GM19372 (cell line): ENCODE measurements at regions not wholly inside any gene's neighbourhood (a gene's known extent, or its start where the extent isn't known, plus 50 kb on each side); places are given as distances from the start of the nearest gene placed in this dataset.

Source experiments
- ATAC-seq: cut with Tn5 transposase; IDR thresholded peaks from one replicate; pipeline ENCODE4 v1.9.1; 2021; ENCODE audit warnings: mild to moderate bottlenecking, low read depth, moderate library complexity; ENCODE audit not compliant: unreplicated experiment

DNA sequence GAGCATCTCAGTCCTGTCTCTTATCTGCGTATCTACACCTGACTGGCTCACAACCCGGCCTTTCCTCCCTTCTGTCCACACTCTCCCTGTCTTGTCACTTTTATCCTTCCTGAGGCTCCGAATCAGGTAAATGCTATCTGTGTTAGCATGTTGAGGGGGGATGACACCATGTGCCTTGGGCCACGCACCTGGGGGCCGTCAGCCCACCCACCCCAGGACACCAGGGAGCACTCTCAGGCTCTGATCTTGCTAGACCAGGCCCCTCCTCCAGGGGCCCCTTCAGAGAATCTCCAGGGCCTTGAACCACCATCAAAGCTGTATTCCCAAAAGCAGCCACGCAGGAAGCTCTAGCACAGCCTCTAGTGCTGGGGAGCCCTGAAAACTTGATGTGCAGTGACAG is 278.7 kb upstream of the SHH start:
- ATAC-seq: no peak

DNA sequence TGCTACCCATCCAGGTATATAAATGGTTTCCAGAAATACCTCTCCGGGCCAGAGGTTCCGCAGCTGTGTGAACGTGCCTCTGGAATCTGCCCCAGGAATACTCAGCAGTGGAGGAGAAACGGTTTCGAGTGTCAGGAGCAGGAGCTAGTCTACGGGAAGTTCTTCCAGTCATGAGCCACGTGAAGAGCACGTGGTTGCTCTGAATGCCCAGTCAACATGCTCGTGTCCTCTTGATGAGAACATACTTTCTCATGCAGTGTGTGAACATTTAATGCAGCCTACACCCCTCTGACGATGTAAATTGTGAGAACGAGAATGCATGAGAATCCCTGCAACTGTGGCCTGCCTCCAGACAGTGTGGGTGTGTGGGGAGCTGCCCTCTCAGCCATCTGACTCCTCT is 277.0 kb upstream of the SHH start:
- no peak for ATAC-seq

DNA sequence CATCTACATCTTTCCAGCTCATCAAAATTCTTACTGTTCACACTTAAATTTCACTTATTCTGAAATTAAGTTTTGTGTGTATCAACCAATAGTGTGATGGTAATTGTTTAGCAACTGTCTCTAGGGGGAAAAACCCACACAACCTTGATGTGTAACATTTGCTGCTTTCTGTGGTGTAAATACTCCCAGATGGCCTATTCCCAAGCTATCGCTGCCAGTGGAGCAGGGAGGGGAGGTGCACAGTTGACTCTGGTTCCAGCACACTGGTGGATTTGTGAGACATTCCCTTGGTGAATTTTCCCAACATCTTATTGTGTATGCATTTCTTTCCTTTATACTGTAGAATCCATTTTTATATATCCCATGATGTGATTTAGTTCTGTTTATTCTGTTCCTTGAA is 275.9 kb upstream of the SHH start:
- ATAC-seq: no peak

DNA sequence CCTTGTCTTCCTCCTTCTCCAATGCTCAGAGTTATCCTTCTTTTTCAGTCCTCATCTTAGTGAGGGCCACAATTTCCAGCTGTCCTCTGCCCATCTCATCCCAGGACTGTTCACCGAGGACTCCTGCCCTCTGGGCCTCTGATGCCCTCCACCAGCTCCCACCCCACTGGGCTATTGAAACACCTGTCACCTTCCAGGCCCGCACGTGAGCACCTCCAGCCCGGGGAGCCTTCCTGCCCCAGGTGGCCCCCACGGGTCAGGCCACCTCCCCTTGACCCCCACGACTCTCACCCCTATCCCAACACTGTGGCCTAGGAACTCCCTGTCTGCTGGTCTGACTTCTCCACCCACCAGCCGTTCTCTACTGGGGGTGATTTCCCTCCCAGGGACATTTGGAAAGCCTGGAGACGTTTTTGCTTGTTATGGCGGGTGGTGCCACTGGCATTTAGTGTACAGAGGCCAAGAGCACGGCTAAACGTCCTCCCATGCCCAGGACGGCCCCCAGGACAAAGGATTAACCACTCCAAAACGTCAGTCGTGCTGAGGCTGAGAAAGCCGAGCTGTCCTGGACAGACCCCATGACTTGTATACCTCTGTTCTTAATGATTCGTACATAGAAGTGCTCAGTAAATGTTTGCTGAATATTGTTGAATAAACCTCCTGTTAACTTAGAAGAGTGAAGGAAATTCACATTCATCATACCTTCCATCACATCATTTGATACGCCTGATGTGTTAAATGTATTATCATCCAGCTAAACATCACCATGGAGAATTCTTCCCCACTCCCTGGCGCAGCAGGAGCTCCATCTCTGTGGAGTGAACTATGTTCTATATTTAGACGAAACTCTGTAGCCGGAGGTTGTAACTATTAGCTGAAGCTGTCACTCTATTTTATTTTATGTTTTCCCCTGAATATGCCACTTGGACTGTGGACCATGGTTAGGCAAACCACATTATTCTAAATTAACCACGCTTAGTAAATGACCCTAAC is 270.1 kb upstream of the SHH start:
- ATAC-seq: no peak

DNA sequence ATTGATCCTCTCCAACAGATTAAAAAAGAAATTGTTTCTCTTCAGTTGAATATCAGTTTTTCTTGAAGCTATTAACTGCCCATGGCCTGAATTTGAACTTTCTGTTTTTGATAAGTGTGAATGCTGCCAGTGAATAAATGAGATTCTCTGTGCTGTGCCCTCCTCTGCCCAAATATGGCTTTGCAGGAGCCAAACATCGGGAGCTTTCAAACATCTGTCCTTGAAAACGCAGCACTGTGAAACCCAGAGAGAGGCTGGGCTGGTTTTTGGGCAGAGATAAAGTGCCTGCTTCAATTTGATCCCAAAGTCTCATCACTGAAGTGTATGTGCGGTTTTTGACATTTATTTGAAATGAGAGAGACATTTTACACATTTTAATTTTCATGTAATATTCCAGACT is 268.3 kb upstream of the SHH start:
- ATAC-seq: no peak

DNA sequence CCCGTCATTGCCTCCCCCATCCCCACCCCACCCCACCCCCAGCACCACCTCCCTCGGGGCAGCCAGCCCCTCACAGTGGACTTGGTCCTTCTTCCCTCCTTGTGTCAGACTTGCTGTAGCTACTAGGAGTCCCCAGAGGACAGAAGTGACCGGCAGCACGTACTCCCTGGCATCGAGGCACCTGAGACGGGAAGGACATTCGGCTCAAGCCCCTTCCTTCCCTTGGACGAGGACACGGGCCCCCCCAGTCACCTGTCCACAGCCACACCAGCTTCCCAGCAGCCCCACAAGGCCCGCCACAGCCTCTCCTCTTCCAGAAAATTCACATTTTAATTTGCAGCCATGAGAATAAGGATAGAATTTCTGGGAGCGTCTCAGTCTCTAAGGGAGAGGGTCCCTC is 267.8 kb upstream of the SHH start:
- ATAC-seq: no peak

DNA sequence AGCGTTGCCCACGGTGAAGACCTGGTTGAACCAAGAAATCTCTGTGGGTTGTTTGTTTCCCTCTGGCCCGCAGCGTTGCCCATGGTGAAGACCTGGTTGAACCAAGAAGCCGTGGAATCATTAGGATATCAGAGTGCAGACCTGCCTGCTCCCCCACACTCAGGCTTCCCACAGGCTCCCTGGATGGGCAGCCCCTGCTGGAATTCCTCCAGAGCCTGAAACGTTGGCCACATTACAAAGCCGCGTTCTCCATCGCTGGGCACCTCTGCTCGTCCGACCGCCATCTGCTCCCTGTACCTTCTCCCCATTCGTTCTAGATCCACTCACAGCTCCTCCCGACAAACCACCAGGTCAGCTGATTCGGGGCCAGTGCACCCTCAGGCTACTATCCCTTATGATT is 266.9 kb upstream of the SHH start:
- ATAC-seq: no peak

DNA sequence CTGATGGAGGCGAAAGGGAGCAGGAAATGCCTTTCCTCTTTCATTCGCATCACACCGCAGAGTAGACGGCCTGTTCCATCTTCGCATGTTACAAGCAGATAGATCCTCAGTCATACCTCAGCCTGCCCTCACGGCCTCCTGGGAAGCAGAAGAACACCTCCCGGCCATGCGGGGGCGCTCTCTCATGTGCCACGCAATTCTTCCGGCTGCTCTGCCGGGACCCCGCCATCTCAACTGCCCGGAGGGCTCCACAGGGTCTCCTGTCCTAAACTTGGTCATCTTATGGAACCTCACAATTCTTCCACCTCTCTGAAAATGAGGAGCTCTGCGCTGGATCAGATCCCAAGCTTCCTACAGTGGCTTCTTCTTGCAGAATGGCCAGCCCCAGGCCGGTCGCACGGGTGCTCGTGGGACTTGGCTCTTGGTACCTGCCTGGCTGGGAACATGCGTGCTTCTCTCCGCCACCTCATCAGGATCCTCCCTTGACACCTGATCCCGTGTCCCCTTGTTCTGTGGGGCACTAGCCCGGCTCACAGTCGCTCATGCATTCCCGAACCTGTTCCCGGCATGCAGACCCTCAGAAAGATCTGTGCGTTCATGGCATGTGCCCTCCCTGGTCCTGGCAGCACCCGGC is 262.8 kb upstream of the SHH start:
- ATAC-seq: no peak

DNA sequence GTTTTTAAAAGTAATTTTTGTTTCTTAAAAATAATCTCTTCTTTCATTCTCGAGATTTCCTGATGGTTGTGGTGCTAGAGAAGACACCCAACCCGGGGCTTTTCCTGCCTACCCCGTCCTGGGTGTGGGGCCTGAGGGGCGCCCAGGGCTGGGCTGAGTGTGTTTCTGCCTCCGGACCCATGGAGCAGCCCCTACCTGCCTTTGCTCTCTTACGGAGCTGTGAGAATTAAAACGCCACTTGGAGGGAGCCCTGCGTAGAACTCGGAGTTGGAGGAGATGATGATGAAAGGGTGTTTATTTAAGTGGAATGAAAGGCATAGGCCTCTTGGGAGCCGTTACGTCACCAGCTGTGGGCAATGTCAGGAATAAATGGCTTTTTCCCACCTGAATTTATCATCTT is 261.8 kb upstream of the SHH start:
- ATAC-seq: no peak

DNA sequence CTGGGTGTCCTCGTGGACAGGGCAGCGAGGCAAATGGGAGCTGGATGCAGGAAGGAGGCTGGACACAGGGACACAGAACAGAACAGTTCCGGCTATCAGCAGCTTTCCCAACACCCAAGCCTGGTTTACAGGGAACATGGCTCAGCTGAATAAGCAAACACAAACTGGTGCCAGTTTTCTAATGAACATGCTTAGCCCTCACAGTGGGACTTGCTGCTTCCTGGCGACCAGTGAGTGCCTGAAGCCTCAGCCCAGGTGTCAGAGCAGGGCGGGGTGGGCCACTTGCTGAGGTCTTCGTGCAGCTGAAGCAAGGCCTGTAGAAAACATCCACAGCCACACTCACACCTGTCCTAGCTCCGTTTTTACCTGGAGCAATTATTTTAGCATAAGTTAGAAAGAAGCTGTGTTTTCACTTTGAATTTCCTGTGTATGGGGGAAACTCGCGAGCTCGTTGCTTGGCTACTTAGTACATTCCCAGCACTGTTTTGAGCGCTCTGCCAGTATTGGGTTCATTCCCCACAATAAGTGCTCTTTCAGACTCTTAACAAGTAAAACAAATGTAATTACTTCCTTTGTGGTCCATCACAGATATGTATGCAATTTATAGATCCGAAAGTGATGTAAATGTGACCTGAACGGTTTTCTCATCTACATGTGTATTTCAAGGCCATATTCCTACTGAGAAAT is 261.2 kb upstream of the SHH start:
- ATAC-seq: no peak

DNA sequence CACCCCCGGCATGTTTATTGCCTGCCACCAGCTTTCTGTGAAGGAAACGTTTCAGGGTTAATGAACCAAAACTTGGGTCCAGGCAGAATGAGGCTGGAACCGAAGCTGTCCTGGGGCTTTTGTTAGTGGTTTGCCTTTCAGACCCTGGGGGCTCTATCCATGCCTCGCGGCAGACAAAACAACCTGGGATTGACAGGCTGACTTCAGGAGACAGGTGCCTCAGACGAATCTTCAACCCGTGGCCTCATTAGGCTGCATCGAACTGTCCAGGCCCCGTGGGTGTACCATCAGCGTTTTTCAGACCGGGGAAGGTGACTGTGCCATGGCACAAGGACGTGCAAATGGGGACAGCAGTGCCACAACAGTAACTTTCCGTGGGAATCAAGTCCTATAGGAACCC is 259.3 kb upstream of the SHH start:
- ATAC-seq: no peak

DNA sequence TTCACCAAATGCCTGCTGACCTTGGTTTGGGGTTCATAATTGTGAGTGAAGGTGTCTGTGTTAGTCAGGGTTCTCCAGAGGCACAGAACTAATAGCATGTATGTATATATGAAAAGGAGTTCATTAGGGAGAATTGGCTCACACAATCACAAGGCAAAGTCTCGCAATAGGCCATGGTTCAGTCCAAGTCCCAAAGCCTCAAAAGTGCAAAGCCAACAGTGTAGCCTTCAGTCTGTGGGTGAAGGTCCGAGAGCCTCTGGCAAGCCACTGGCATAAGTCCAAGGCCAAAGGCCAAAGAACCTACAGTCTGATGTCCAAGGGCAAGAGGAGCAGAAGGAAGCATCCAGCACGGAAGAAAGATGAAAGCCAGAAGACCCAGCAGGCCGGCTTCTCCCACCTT is 257.6 kb upstream of the SHH start:
- no peak for ATAC-seq

DNA sequence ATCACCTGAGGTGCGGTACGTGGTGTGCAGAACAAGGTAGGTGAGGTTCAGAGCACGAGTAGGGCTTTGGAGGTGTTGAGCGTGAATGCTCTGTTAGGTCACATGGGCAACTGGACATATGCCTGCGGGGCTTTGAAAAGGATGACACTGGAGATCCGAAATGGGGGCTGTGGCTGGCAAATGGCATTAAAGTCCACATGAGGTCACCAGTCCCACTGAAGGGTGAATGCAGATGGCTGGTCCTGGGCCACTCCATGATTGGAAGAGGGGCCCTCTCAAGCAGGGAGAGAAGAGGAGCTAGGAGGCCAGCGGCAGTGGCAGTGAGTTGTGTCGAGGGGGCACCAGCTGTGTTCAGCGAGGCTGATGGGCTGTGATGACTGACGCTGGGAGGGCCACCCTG is 254.9 kb upstream of the SHH start:
- no peak for ATAC-seq

DNA sequence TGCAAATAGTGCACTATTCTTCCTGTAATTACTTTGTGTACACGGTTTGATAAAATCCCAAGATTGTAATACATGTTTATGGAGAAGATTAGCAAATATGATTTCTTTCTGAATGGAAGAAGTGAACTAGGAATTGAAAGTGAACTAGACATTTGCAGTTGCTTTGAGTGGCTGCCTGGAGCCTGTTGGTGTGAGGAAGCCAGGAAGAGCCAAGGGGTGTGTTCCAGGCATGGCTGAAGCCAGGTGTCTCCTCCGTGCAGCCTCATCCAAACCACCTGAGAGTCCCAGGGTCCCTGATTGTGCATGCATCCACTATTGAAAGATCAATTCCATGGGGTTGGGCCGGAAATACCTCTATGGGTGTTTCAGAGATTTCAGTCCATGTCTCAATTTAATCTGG is 253.1 kb upstream of the SHH start:
- no peak for ATAC-seq

DNA sequence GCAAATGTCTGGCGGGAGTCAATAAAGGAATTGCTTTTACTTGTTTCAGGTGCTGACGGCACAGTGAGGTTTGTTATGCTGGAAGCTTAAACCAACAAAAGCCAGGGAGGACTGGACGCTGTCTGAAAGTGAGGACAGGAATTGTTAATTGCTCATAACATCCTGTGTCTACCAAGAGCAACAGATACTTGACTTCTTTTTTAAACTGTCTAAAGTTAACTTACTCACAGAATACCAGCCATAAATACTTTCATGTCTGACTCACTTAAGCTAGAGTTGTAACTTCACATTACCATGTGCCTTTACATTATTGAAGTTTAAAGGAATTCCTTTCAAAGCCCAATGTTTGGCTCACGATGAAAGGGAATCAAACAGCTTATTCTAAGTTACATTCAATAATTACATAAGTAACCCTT is 252.7 kb upstream of the SHH start:
- ATAC-seq: no peak

DNA sequence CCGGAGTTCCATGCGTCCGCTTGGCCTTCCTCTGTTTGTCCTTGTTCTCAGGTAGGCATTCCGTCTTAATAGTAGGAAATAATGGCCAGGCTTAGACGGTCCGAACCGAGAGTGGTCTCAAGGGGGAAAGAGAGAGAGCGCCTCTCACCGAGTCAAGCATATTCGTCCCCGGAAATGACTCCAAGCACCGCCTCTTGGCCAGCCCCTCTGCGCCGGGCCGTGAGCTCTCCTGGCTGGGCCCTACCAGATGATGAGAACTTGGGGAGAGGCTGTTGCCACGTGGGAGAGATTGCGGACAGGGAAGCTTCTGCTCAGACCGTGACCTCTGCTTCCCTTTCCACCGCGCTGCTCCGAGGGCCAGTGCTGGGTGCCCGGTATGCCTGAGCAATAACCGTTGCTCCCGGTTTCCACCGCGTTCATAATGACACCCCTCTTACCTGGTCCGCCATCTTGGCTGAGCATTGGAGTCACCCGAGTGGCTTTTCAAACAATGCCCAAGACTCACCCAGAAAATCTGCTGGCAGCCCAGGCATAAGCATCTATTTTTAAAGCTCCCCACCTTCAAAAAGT is 251.1 kb upstream of the SHH start:
- no peak for ATAC-seq

DNA sequence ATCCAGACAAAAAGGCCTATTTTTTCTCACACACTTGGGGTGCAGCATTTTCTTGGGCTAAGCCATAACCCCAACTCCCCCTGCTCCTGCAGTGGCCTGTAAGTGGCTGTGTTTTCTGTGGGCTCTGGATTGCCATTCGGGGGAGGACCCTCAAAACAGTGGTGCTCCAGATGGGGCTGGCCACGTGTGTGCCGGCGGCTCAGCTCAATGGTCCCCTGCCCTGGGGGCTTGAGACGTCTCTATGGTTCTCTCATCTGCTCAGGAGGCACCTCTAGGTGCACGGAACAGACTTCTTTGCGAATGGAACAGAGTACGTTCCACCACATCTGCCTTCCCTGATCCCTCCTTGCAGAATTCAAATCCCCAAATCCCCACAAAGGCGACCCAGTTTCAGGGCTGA is 250.0 kb upstream of the SHH start:
- no peak for ATAC-seq

DNA sequence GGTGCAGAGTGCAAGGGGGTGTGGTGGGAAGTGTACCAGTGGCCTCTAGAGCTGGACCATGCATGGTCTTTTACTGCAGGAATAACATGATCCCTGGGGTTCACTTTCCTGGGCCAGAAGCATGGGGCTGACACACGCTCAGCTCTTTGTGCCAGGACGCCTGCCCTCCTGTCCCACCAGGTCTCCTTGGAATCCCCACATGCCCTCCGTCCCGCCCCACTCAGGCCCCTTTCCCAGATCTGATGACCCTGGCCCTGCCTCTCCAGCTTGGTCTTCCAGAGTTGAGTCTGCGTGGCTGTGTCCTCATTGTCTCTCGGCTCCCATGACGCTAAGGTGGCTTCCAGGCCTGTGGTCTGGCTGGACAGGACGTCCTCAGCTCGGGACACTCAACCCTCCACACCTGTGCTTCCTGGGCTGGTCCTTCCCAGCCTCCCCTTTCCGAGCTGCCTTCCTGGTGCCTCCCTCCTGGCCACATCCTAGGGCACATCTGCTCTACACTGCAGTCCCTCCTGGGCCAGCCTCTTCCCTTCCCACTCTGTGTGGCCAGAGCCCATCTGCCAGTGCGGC is 249.5 kb upstream of the SHH start:
- ATAC-seq: no peak

DNA sequence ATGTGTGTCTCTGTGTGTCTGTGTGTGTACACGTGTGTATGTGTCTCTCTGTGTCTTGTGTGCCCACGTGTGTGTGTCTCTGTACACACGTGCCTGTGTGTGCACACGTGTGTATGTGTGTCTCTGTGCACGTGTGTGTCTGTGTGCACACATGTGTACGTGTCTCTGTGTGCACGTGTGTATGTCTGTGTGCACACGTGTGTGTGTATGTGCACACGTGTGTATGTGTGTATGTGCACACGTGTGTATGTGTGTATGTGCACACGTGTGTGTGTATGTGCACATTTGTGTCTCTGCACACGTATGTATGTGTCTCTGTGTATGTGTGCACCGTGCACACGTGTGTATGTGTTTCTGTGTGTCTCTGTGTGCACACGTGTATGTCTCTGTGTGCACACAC is 248.7 kb upstream of the SHH start:
- ATAC-seq: no peak

DNA sequence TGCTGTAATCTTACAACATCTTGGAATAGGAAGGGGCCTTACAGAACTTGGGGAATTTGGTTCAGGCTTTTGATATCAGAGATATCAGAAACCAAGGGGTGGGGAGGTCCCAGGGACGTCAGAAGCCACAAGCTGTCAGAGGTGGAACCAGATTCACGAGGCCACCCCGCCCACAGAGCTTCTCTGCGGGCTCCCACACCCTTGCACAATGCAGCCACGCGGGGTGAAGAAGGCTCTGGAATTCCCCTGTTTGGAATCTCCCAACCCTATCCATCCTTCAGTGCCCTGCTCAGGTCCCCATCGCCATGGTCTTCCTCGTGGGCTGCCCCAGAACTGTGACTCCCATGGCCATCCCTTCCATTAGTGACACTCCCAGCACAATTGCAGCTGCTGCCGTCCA is 247.1 kb upstream of the SHH start:
- ATAC-seq: no peak

DNA sequence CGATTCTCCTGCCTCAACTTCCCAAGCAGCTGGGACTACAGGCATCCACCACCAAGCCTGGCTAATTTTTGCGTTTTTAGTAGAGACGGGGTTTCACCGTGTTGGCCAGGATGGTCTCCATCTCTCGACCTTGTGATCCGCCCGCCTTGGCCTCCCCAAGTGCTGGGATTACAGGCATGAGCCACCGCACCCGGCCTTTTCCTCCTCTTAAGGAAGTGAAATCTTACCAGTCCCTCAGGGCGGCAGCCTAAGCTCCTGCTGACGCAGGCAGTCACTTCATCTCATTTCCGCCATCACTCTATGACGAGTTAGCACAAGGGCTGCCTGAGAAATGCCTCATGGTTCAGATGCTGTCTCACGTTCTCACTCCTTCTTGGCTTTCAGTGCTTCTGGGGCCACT is 246.0 kb upstream of the SHH start:
- ATAC-seq: no peak
